WERI-Rb-1 (cell line): ENCODE measurements at regions not wholly inside any gene's neighbourhood (a gene's known extent, or its start where the extent isn't known, plus 50 kb on each side); places are given as distances from the start of the nearest gene placed in this dataset.

ENCODE experiments used
- DNase-seq: peaks from one replicate; pipeline ENCODE4 v3.0.0-alpha.2; 2020
- H3K27ac ChIP-seq: fragments of 250-450 bp; sonication (Bioruptor Pico); 2 replicates; pipeline ENCODE4 v1.5.1; 2020; ENCODE audit warnings: mild to moderate bottlenecking, moderate library complexity
- H3K27me3 ChIP-seq: fragments of 250-450 bp; sonication (Bioruptor Pico); 2 replicates; pipeline ENCODE4 v1.5.1; 2021; ENCODE audit warnings: mild to moderate bottlenecking, low read depth, moderate library complexity; ENCODE audit not compliant: insufficient read depth, severe bottlenecking
- H3K36me3 ChIP-seq: fragments of 250-450 bp; sonication (Bioruptor Pico); 2 replicates; pipeline ENCODE4 v1.5.1; 2020; ENCODE audit warnings: mild to moderate bottlenecking, moderate library complexity
- H3K4me3 ChIP-seq: 2 replicates; pipeline ENCODE4 v1.5.1; 2011; ENCODE audit warnings: low read depth, mild to moderate bottlenecking, control low read depth, low read length
- H3K9me3 ChIP-seq: fragments of 250-450 bp; sonication (Bioruptor Pico); 2 replicates; pipeline ENCODE4 v1.5.1; 2021; ENCODE audit warnings: mild to moderate bottlenecking, moderate library complexity; ENCODE audit not compliant: severe bottlenecking
- CTCF ChIP-seq: IDR thresholded peaks from 2 replicates; pipeline ENCODE4 v1.5.1; 2011; ENCODE audit warnings: low read depth, mild to moderate bottlenecking, control low read depth, inconsistent platforms, low read length

GRCh38 chrX:4971646-4972045 is 1257.0 kb downstream of the NLGN4X start:
- Histone ChIP-seq H3K36me3 (no peaks in the 10 kb centered on the region), H3K27ac (no peak overlapping the region), H3K4me3 (no peak overlapping the region), H3K27me3 (peaks cover 7% of the 10 kb centered on the region), H3K9me3 (no peaks in the 10 kb centered on the region)
- no peak for TF ChIP-seq CTCF
- no peak for DNase-seq

DNA sequence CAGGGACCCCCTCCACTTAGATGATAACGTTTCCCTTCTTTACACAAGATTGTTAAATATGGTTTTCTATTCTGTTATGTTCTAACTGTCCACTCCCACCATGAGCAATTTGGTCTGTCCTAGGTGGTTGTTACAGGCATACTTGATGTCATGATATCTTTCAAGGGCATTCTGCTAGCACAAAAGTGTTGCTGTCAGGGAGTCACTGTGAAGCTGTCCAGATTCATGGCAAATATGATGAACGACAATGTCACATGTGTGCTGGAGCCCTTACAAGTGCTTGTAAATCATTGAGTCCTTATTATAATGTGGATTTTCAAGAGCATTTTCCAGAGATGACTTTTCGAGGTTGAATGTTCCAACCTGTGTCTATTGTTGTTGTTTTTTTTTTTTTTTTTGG is 1250.7 kb upstream of the PRKX start:
- Histone ChIP-seq H3K27ac (no peak overlapping the region), H3K36me3 (no peaks in the 10 kb centered on the region), H3K4me3 (no peak overlapping the region), H3K27me3 (peaks cover 31% of the 10 kb centered on the region), H3K9me3 (no peaks in the 10 kb centered on the region)
- TF ChIP-seq CTCF = no peak
- DNase-seq = no peak

- H3K4me3 ChIP-seq = no peak overlapping the region
These were observed 1250.0 kb upstream of the PRKX start for GRCh38 chrX:4963432-4963831.

DNA sequence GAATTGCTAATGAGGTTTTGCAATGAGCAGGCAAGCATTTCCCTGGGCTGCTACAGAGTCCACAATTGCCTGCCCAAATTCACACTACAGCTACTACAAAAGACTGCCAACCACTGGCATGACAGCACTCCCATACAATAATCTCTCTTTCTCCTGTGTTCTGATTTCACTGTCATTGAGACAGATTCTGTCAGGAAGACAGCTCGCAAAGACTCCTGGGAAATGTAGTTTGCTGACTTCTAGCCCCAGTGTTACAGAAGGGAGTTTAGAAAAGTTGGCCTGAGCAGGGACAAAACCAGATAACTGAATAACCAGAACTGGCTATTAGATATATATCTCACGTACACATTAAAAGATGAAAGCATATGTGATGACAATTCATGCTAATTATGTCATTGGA is 1231.3 kb upstream of the PRKX start:
- H3K4me3 ChIP-seq = no peak overlapping the region
- no peaks in the 10 kb centered on the region for H3K9me3 ChIP-seq
- H3K36me3 ChIP-seq = no peaks in the 10 kb centered on the region
- no peak for DNase-seq
- H3K27ac ChIP-seq = no peak overlapping the region
- no peak for TF ChIP-seq CTCF
- peaks cover 10% of the 10 kb centered on the region for H3K27me3 ChIP-seq

More at GRCh38 chrX:4963432-4963831, 1250.0 kb upstream of the PRKX start:
- DNase-seq = no peak
- no peak for TF ChIP-seq CTCF
- Histone ChIP-seq H3K27me3 (peaks cover 34% of the 10 kb centered on the region), H3K9me3 (no peaks in the 10 kb centered on the region), H3K36me3 (no peaks in the 10 kb centered on the region), H3K27ac (no peak overlapping the region)

DNA sequence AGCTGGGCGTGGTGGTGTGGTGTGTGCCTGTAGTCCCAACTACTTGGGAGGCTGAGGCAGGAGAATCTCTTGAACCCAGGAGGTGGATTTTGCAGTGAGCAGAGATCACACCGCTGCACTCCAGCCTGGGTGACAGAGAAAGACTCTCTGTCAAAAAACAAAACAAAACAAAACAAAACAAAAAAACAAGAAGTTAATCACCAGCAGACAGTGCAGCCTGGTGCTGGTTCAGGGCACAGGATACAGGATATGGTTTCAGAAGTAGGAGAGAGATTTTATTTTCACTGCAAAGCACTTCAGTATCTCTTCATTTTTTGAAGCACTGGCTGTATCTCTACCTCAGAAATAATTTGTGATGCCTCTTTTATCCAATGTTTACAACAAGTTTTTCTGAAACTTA is 1222.9 kb upstream of the PRKX start:
- no peak for DNase-seq
- peaks cover 33% of the 10 kb centered on the region for H3K27me3 ChIP-seq
- H3K4me3 ChIP-seq = no peak overlapping the region
- H3K9me3 ChIP-seq = no peaks in the 10 kb centered on the region
- no peak for TF ChIP-seq CTCF
- no peak overlapping the region for H3K27ac ChIP-seq
- H3K36me3 ChIP-seq = no peaks in the 10 kb centered on the region

DNA sequence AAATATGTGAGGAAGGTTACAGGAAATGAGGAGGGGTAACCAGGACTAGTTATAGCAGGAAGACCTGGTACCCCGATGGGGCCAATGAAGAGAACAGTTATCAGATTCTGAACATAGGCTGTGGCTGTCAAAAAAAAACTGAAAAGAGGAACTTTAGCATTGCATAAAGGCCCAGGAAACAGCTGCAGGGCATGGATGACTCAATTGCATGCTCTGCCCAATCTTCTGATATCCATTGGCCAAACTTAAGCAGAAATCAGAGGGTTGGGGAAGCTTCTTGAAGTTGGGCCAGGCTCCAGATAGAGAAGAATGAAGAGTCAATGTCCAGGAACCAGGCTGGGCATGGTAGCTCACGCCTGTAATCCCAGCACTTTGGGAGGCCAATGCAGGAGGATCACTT is 1222.4 kb upstream of the PRKX start:
- TF ChIP-seq CTCF = no peak
- no peak overlapping the region for H3K27ac ChIP-seq

More for the DNA sequence above, 1222.4 kb upstream of the PRKX start:
- peaks cover 35% of the 10 kb centered on the region for H3K27me3 ChIP-seq
- no peak for DNase-seq
- H3K4me3 ChIP-seq = no peak overlapping the region
- no peaks in the 10 kb centered on the region for H3K9me3 ChIP-seq
- no peaks in the 10 kb centered on the region for H3K36me3 ChIP-seq
